K562 (cell line): ENCODE measurements at regions not wholly inside any gene's neighbourhood (a gene's known extent, or its start where the extent isn't known, plus 50 kb on each side); places are given as distances from the start of the nearest gene placed in this dataset.

Experiments
- ATAC-seq: fragments of 200-7000 bp; cut with Tn5 transposase; 3 replicates; pipeline ENCODE4 v1.9.1; 2020; ENCODE audit warnings: moderate library complexity
- BruUV-seq: library from RNA; stranded (reverse); fragments of 400-500 nt; replicated peaks from 2 replicates; lab custom pipeline; 2021; lab: Mats Ljungman, UMichigan
- CTCF ChIA-PET: fragments of 300-600 bp; formaldehyde crosslinking; extraction: SDS; loops from one replicate; lab custom pipeline; 2021; ENCODE audit warnings: low intra/inter-chr PET ratio; lab: Yijun Ruan, JAX
- POLR2A ChIA-PET: fragments of 300-600, 350-650 bp; sonication (Branson Sonifier 250); formaldehyde crosslinking; extraction: SDS; loops from one replicate; lab custom pipeline; 2021; ENCODE audit warnings: antibody characterized with exemption, inconsistent platforms; lab: Yijun Ruan, JAX
- DNase-seq, 4 experiments: peaks; one replicate each; pipeline versions ENCODE4 v3.0.0 to v3.0.0-alpha.2; 2011 to 2018; ENCODE audit warnings: low spot score in 3 of 4, mixed read lengths in 3 of 4; ENCODE audit errors: extremely low read depth in 1 of 4
- FAIRE-seq: peaks from 2 replicates; lab custom pipeline; 2011; peaks lifted over from hg19 to GRCh38; lab: Jason Lieb, UNC
- H2AFZ ChIP-seq: 2 replicates; pipeline ENCODE4 v1.6.0; 2011; ENCODE audit warnings: low read depth, low read length, control low read depth, inconsistent platforms
- H3K27ac ChIP-seq: fragments of 200-600 bp; 3 replicates; pipeline ENCODE4 v1.8.0; 2011; ENCODE audit warnings: low read depth, mild to moderate bottlenecking, control low read depth, inconsistent platforms, low read length, moderate library complexity, mixed read lengths; ENCODE audit errors: extremely low read depth
- H3K27me3 ChIP-seq, 2 experiments: fragments of 300-600 bp in 1 of 2; 2 replicates in 1 of 2; 3 replicates in 1 of 2; pipeline versions ENCODE4 v1.6.0 to v1.8.0; 2011; ENCODE audit warnings: inconsistent platforms in 2 of 2, low read length in 2 of 2, mild to moderate bottlenecking in 1 of 2, mixed read lengths in 1 of 2, moderate library complexity in 1 of 2; ENCODE audit not compliant: control insufficient read depth in 2 of 2, insufficient read depth in 2 of 2
- H3K36me3 ChIP-seq: fragments of 300-600 bp; 3 replicates; pipeline ENCODE4 v1.8.0; 2011; ENCODE audit warnings: mild to moderate bottlenecking, low read length, inconsistent platforms; ENCODE audit not compliant: control insufficient read depth, insufficient read depth
- H3K4me1 ChIP-seq, 2 experiments: fragments of 200-600 bp in 1 of 2; replicated peaks in 1 of 2; 2 replicates in 1 of 2; 3 replicates in 1 of 2; pipeline versions ENCODE4 v1.5.1 to v1.8.0; 2011; ENCODE audit warnings: inconsistent platforms in 2 of 2, low read length in 2 of 2, mild to moderate bottlenecking in 1 of 2, mixed read lengths in 1 of 2, moderate library complexity in 1 of 2; ENCODE audit not compliant: control insufficient read depth in 2 of 2, insufficient read depth in 2 of 2
- H3K4me2 ChIP-seq: 2 replicates; pipeline ENCODE4 v1.6.1; 2011; ENCODE audit warnings: low read length, control low read depth, inconsistent platforms, mixed read lengths; ENCODE audit not compliant: insufficient read depth
- H3K4me3 ChIP-seq: fragments of 200-600 bp; sonication (generic), shearing (Covaris generic); 2 replicates; pipeline ENCODE4 v1.5.1; 2016; ENCODE audit warnings: control low read depth, inconsistent platforms
- H3K79me2 ChIP-seq: fragments of 200-600 bp; 3 replicates; pipeline ENCODE4 v1.8.0; 2011; ENCODE audit warnings: low read length, inconsistent platforms; ENCODE audit not compliant: control insufficient read depth, insufficient read depth
- H3K9ac ChIP-seq, 2 experiments: 2 replicates each; pipeline versions ENCODE4 v1.6.0 to v1.6.1; 2011; ENCODE audit warnings: low read depth in 2 of 2, low read length in 2 of 2, control low read depth in 1 of 2, inconsistent platforms in 1 of 2, mild to moderate bottlenecking in 1 of 2, mixed read lengths in 1 of 2; ENCODE audit not compliant: insufficient read depth in 1 of 2
- H3K9me1 ChIP-seq: one replicate; pipeline ENCODE4 v1.6.0; 2011; ENCODE audit warnings: inconsistent platforms, mild to moderate bottlenecking, low read length, moderate library complexity; ENCODE audit not compliant: control insufficient read depth, insufficient read depth
- H3K9me3 ChIP-seq: replicated peaks from 2 replicates; pipeline ENCODE4 v1.5.1; 2011; ENCODE audit warnings: low read depth, low read length, inconsistent platforms; ENCODE audit not compliant: control insufficient read depth, insufficient read depth
- H4K20me1 ChIP-seq: replicated peaks from 2 replicates; pipeline ENCODE4 v1.6.1; 2011; ENCODE audit warnings: low read length, inconsistent platforms, mixed read lengths; ENCODE audit not compliant: control insufficient read depth, insufficient read depth
- ASH1L ChIP-seq: fragments of 450-650 bp; IDR thresholded peaks from 2 replicates; pipeline ENCODE4 v1.6.1; 2018; ENCODE audit warnings: borderline replicate concordance, mild to moderate bottlenecking, low read depth; ENCODE audit not compliant: partially characterized antibody
- POLR2A ChIP-seq: fragments of 450-650 bp; conservative IDR thresholded peaks from 2 replicates; pipeline ENCODE4 v1.6.1; 2016
- PTBP1 ChIP-seq: fragments of 200-400 bp; formaldehyde crosslinking; IDR thresholded peaks from 2 replicates; pipeline ENCODE4 v1.6.1; 2017; ENCODE audit warnings: low read depth, low read length
- USF2 ChIP-seq: sonication (generic); formaldehyde crosslinking; IDR thresholded peaks from 2 replicates; pipeline ENCODE4 v1.5.0; 2020; ENCODE audit warnings: missing genetic modification reagents
- VEZF1 ChIP-seq: fragments of 200-800 bp; sonication (Bioruptor generic); IDR thresholded peaks from 2 replicates; pipeline ENCODE4 v1.6.1; 2017; ENCODE audit warnings: missing genetic modification characterization, missing compliant biosample characterization
- ZNF408 ChIP-seq: fragments of 250-450 bp; sonication (Bioruptor Pico); IDR thresholded peaks from 2 replicates; pipeline ENCODE4 v1.4.0; 2020; ENCODE audit warnings: low read depth, mild to moderate bottlenecking, moderate library complexity
- WGBS: fragments of 100-300 bp; shearing (Covaris generic); methylation state at CpG from one replicate; pipeline ENCODE4 v1.1.6; 2016; ENCODE audit warnings: low coverage, mixed read lengths; ENCODE audit not compliant: insufficient coverage; ENCODE audit errors: missing lambda C conversion rate; 5-methylcytosine and 5-hydroxymethylcytosine counted together
- in situ Hi-C: fragments of 300-500 bp; cut with MboI; formaldehyde crosslinking; loops from 4 replicates; pipeline ENCODE4 v1.15.0; 2018; ENCODE audit warnings: inconsistent platforms, mixed read lengths
- intact Hi-C: fragments of 100-400 bp; cut with micrococcal nuclease; formaldehyde crosslinking; loops from 2 replicates; pipeline ENCODE4 v1.14.2; 2022
- TF ChIP-seq, protein P1 (sequence below): sonication (generic); formaldehyde crosslinking; IDR thresholded peaks from 2 replicates; pipeline ENCODE4 v1.8.0; 2022; ENCODE audit warnings: mild to moderate bottlenecking, missing genetic modification reagents, borderline replicate concordance
- TF ChIP-seq, protein P2 (sequence below): conservative IDR thresholded peaks from 2 replicates; pipeline ENCODE4 v1.6.1; 2011; ENCODE audit warnings: low read depth, mild to moderate bottlenecking, low read length; ENCODE audit not compliant: control insufficient read depth

- no peak overlapping the region for H3K4me2 ChIP-seq
- no peaks in the 10 kb centered on the region for H4K20me1 ChIP-seq
- H3K9me3 ChIP-seq: no peaks in the 10 kb centered on the region
- no peak overlapping the region for H3K4me3 ChIP-seq
- CTCF ChIA-PET: no interaction called here
- ATAC-seq (no peak), FAIRE-seq (no peak), DNase-seq (no peak)
- H3K79me2 ChIP-seq: no peaks in the 10 kb centered on the region
- no peak overlapping the region for H3K27ac ChIP-seq
- no peak overlapping the region for H2AFZ ChIP-seq
- no peaks in the 10 kb centered on the region for H3K36me3 ChIP-seq
- H3K27me3 ChIP-seq: no peaks in the 10 kb centered on the region
- no peaks in the 10 kb centered on the region for H3K9me1 ChIP-seq
- no peak for TF ChIP-seq POLR2A
- TF ChIP-seq VEZF1 (CRISPR knock-in tag): 0 out of 2 replicates have a peak, but pooled peaks have one; percentile 34
- in situ Hi-C loops (no loop called here), intact Hi-C loops (no loop called here)
- H3K4me1 ChIP-seq: peaks cover 0 to 7% of the 10 kb centered on the region in 2 experiments; a peak in 2 of 5 replicates
- 9% methylated on average over 3 of the region's 4 CpGs for WGBS
- BruUV-seq: no TSS peak
- POLR2A ChIA-PET: no interaction called here
- no peak overlapping the region for H3K9ac ChIP-seq
Observed at GRCh38 chr2:190786404-190787166, 94.0 kb upstream of the GLS start.

GRCh38 chr2:190787743-190788235 lies 92.8 kb upstream of the GLS start:
- no peak overlapping the region for H2AFZ ChIP-seq
- H3K36me3 ChIP-seq: no peaks in the 10 kb centered on the region
- 64% methylated on average over 3 of the region's 3 CpGs for WGBS
- H3K27me3 ChIP-seq: no peaks in the 10 kb centered on the region
- H3K9ac ChIP-seq: no peak overlapping the region
- H3K27ac ChIP-seq: no peak overlapping the region
- no TSS peak for BruUV-seq
- in situ Hi-C loops: no loop called here
- intact Hi-C loops: no loop called here
- no peak for ATAC-seq
- no peaks in the 10 kb centered on the region for H3K9me3 ChIP-seq
- H4K20me1 ChIP-seq: no peaks in the 10 kb centered on the region
- no peak for FAIRE-seq
- H3K4me1 ChIP-seq: peaks cover 0 to 7% of the 10 kb centered on the region in 2 experiments; a peak in 2 of 5 replicates
- ChIA-PET CTCF (no interaction called here), POLR2A (no interaction called here)
- H3K4me3 ChIP-seq: no peak overlapping the region
- H3K4me2 ChIP-seq: no peak overlapping the region
- no peaks in the 10 kb centered on the region for H3K9me1 ChIP-seq
- no peaks in the 10 kb centered on the region for H3K79me2 ChIP-seq
- DNase-seq: no peak
- TF ChIP-seq USF2 (no peak), PTBP1 (no peak), ZNF408 (CRISPR knock-in tag) (no peak), ASH1L (no peak)
- TF ChIP-seq, protein P1, sequence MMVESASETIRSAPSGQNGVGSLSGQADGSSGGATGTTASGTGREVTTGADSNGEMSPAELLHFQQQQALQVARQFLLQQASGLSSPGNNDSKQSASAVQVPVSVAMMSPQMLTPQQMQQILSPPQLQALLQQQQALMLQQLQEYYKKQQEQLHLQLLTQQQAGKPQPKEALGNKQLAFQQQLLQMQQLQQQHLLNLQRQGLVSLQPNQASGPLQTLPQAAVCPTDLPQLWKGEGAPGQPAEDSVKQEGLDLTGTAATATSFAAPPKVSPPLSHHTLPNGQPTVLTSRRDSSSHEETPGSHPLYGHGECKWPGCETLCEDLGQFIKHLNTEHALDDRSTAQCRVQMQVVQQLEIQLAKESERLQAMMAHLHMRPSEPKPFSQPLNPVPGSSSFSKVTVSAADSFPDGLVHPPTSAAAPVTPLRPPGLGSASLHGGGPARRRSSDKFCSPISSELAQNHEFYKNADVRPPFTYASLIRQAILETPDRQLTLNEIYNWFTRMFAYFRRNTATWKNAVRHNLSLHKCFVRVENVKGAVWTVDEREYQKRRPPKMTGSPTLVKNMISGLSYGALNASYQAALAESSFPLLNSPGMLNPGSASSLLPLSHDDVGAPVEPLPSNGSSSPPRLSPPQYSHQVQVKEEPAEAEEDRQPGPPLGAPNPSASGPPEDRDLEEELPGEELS (CRISPR knock-in tag): no peak
- TF ChIP-seq, protein P2, sequence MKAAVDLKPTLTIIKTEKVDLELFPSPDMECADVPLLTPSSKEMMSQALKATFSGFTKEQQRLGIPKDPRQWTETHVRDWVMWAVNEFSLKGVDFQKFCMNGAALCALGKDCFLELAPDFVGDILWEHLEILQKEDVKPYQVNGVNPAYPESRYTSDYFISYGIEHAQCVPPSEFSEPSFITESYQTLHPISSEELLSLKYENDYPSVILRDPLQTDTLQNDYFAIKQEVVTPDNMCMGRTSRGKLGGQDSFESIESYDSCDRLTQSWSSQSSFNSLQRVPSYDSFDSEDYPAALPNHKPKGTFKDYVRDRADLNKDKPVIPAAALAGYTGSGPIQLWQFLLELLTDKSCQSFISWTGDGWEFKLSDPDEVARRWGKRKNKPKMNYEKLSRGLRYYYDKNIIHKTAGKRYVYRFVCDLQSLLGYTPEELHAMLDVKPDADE: no peak
